H9 (cell line): ENCODE measurements at regions not wholly inside any gene's neighbourhood (a gene's known extent, or its start where the extent isn't known, plus 50 kb on each side); places are given as distances from the start of the nearest gene placed in this dataset.

Source experiments
- DNase-seq: peaks from one replicate; pipeline ENCODE4 v3.0.0-alpha.2; 2017
- H2AFZ ChIP-seq: one replicate; pipeline ENCODE4 v1.6.1; 2013; ENCODE audit warnings: mild to moderate bottlenecking, low read length, control low read depth, moderate library complexity
- H2AK5ac ChIP-seq: 2 replicates; pipeline ENCODE4 v1.6.1; 2013; ENCODE audit warnings: low read length, control low read depth, mixed read lengths; ENCODE audit not compliant: insufficient read length
- H2BK120ac ChIP-seq: one replicate; pipeline ENCODE4 v1.6.1; 2013; ENCODE audit warnings: low read depth, mild to moderate bottlenecking, low read length, control low read depth, inconsistent platforms; ENCODE audit not compliant: poor library complexity, severe bottlenecking
- H2BK12ac ChIP-seq: 2 replicates; pipeline ENCODE4 v1.6.1; 2013; ENCODE audit warnings: low read length, control low read depth, mixed read lengths, low read depth; ENCODE audit not compliant: insufficient read length
- H2BK15ac ChIP-seq: 2 replicates; pipeline ENCODE4 v1.6.1; 2013; ENCODE audit warnings: low read depth, low read length, control low read depth
- H2BK20ac ChIP-seq: one replicate; pipeline ENCODE4 v1.6.1; 2013; ENCODE audit warnings: low read depth, mild to moderate bottlenecking, low read length, control low read depth, inconsistent platforms; ENCODE audit not compliant: poor library complexity, severe bottlenecking
- H2BK5ac ChIP-seq: 2 replicates; pipeline ENCODE4 v1.6.1; 2013; ENCODE audit warnings: low read length, control low read depth, mixed read lengths; ENCODE audit not compliant: insufficient read length
- H3K14ac ChIP-seq: 2 replicates; pipeline ENCODE4 v1.6.1; 2013; ENCODE audit warnings: low read length, control low read depth; ENCODE audit not compliant: insufficient read depth
- H3K18ac ChIP-seq: 2 replicates; pipeline ENCODE4 v1.6.1; 2013; ENCODE audit warnings: low read depth, mild to moderate bottlenecking, mixed read lengths, low read length, control low read depth; ENCODE audit not compliant: insufficient read length
- H3K23ac ChIP-seq: 2 replicates; pipeline ENCODE4 v1.6.1; 2013; ENCODE audit warnings: low read length, control low read depth, mixed read lengths, low read depth; ENCODE audit not compliant: insufficient read length
- H3K23me2 ChIP-seq: 2 replicates; pipeline ENCODE4 v1.6.1; 2013; ENCODE audit warnings: low read depth, mild to moderate bottlenecking, mixed read lengths, low read length, control low read depth; ENCODE audit not compliant: insufficient read length, poor library complexity, severe bottlenecking
- H3K27ac ChIP-seq: 2 replicates; pipeline ENCODE4 v1.5.1; 2013; ENCODE audit warnings: low read length, control low read depth, mixed read lengths, low read depth; ENCODE audit not compliant: insufficient read length
- H3K27me3 ChIP-seq: 2 replicates; pipeline ENCODE4 v1.6.1; 2013; ENCODE audit warnings: low read length, control low read depth, inconsistent platforms; ENCODE audit not compliant: insufficient read depth
- H3K4ac ChIP-seq: 2 replicates; pipeline ENCODE4 v1.6.1; 2013; ENCODE audit warnings: low read depth, mild to moderate bottlenecking, control low read depth, inconsistent platforms, low read length, moderate library complexity
- H3K4me1 ChIP-seq: 2 replicates; pipeline ENCODE4 v1.6.1; 2013; ENCODE audit warnings: low read length, control low read depth, inconsistent platforms; ENCODE audit not compliant: insufficient read depth
- H3K4me2 ChIP-seq: 2 replicates; pipeline ENCODE4 v1.6.1; 2013; ENCODE audit warnings: low read length, control low read depth, mixed read lengths; ENCODE audit not compliant: insufficient read length, insufficient read depth
- H3K56ac ChIP-seq: 2 replicates; pipeline ENCODE4 v1.6.1; 2013; ENCODE audit warnings: low read depth, mild to moderate bottlenecking, mixed read lengths, low read length, control low read depth; ENCODE audit not compliant: insufficient read length
- H3K79me1 ChIP-seq: 2 replicates; pipeline ENCODE4 v1.6.1; 2013; ENCODE audit warnings: low read depth, mild to moderate bottlenecking, moderate library complexity, low read length, control low read depth, inconsistent platforms; ENCODE audit not compliant: insufficient read depth, poor library complexity, severe bottlenecking
- H3K79me2 ChIP-seq: 2 replicates; pipeline ENCODE4 v1.6.1; 2013; ENCODE audit warnings: low read length, control low read depth, inconsistent platforms; ENCODE audit not compliant: insufficient read depth
- H3K9ac ChIP-seq: 2 replicates; pipeline ENCODE4 v1.6.1; 2013; ENCODE audit warnings: low read length, control low read depth, mixed read lengths; ENCODE audit not compliant: insufficient read length; ENCODE audit errors: extremely low read depth
- H3K9me3 ChIP-seq: one replicate; pipeline ENCODE4 v1.6.1; 2013; ENCODE audit warnings: low read depth, low read length, inconsistent platforms; ENCODE audit not compliant: control insufficient read depth
- H3T11ph ChIP-seq: one replicate; pipeline ENCODE4 v1.6.1; 2013; ENCODE audit warnings: mild to moderate bottlenecking, low read length, control low read depth, inconsistent platforms
- H4K20me1 ChIP-seq: one replicate; pipeline ENCODE4 v1.6.1; 2013; ENCODE audit not compliant: control insufficient read depth, insufficient read length, insufficient read depth
- H4K5ac ChIP-seq: 2 replicates; pipeline ENCODE4 v1.6.1; 2013; ENCODE audit warnings: low read depth, mild to moderate bottlenecking, mixed read lengths, low read length, control low read depth; ENCODE audit not compliant: insufficient read length
- H4K8ac ChIP-seq: replicated peaks from 2 replicates; pipeline ENCODE4 v1.6.1; 2013; ENCODE audit warnings: low read length, control low read depth, mixed read lengths, low read depth; ENCODE audit not compliant: insufficient read length
- H4K91ac ChIP-seq: 2 replicates; pipeline ENCODE4 v1.6.1; 2013; ENCODE audit warnings: low read depth, mild to moderate bottlenecking, moderate library complexity, mixed read lengths, low read length, control low read depth; ENCODE audit not compliant: insufficient read length
- H3K27ac Mint-ChIP-seq, 3 experiments: 2 replicates in 2 of 3; 3 replicates in 1 of 3; pipeline ENCODE4 v1.8.0; 2020 to 2021; ENCODE audit warnings: mixed read lengths in 3 of 3, mild to moderate bottlenecking in 1 of 3, moderate library complexity in 1 of 3
- H3K27me3 Mint-ChIP-seq: 2 replicates; pipeline ENCODE4 v1.8.0; 2021; ENCODE audit warnings: low read depth, mild to moderate bottlenecking, moderate library complexity, mixed read lengths
- H3K36me3 Mint-ChIP-seq, 3 experiments: 2 replicates in 2 of 3; 3 replicates in 1 of 3; pipeline ENCODE4 v1.8.0; 2020 to 2021; ENCODE audit warnings: low read depth in 3 of 3, mixed read lengths in 3 of 3; ENCODE audit not compliant: insufficient read depth in 1 of 3
- H3K4me1 Mint-ChIP-seq, 2 experiments: 2 replicates each; pipeline ENCODE4 v1.8.0; 2020; ENCODE audit warnings: mixed read lengths in 2 of 2
- H3K4me3 Mint-ChIP-seq, 2 experiments: 2 replicates in 1 of 2; 3 replicates in 1 of 2; pipeline ENCODE4 v1.8.0; 2020 to 2021; ENCODE audit warnings: mild to moderate bottlenecking in 2 of 2, mixed read lengths in 2 of 2, moderate library complexity in 1 of 2
- H3K9me3 Mint-ChIP-seq, 2 experiments: 2 replicates in 1 of 2; 3 replicates in 1 of 2; pipeline ENCODE4 v1.8.0; 2020; ENCODE audit warnings: mild to moderate bottlenecking in 2 of 2, mixed read lengths in 2 of 2, moderate library complexity in 1 of 2
- CTCF ChIP-seq: fragments of 200-600 bp; sonication (generic); conservative IDR thresholded peaks from 3 replicates; pipeline ENCODE4 v1.8.0; 2021; ENCODE audit warnings: antibody characterized with exemption, mild to moderate bottlenecking
- WGBS: extraction: QIAGEN DNeasy Blood & Tissue Kit; methylation state at CpG from one replicate; pipeline ENCODE4 v1.1.7; 2013; ENCODE audit warnings: missing lambda C conversion rate, low lambda C conversion rate, mixed read lengths; ENCODE audit not compliant: insufficient read length; ENCODE audit errors: extremely low coverage; 5-methylcytosine and 5-hydroxymethylcytosine counted together

DNA sequence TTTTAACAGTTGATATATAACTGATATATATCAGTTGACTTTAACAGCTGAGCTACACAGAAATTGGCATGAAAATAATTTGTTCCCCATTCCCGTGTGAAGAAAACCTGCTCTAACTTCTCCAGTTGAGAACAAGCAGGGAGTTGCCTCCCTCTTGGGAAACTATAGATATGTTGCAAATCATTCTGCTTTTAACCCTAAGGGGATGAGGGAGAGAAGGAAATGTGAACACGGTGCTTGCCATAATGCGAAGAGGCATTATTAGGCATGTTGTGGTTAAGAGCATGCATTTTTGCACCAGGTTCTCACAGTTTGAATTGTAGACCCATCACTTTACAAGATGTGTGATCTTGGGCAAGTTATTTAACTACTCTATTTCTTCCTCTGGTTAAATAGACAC is 453.7 kb downstream of the TENT5A start:
- no peak for DNase-seq
- no peaks in the 10 kb centered on the region for H3K36me3 Mint-ChIP-seq
- no peak for TF ChIP-seq CTCF

More for the DNA sequence above, 453.7 kb downstream of the TENT5A start:
- Histone ChIP-seq H4K91ac (no peak overlapping the region), H3K79me1 (no peaks in the 10 kb centered on the region), H2BK12ac (no peak overlapping the region), H3T11ph (no peak overlapping the region), H2BK5ac (no peak overlapping the region), H3K23ac (no peak overlapping the region), H3K27ac (no peak overlapping the region), H2BK15ac (no peak overlapping the region), H2BK20ac (no peak overlapping the region), H4K20me1 (no peaks in the 10 kb centered on the region), H3K14ac (no peak overlapping the region), H2AFZ (no peak overlapping the region), H3K27me3 (no peaks in the 10 kb centered on the region), H3K9me3 (no peaks in the 10 kb centered on the region), H3K18ac (no peak overlapping the region), H3K9ac (no peak overlapping the region), H4K5ac (no peak overlapping the region), H4K8ac (no peak overlapping the region), H3K4ac (no peak overlapping the region), H3K79me2 (no peaks in the 10 kb centered on the region), H3K56ac (no peak overlapping the region), H3K23me2 (no peaks in the 10 kb centered on the region), H2AK5ac (no peak overlapping the region), H3K4me2 (no peak overlapping the region), H2BK120ac (no peak overlapping the region), H3K4me1 (no peaks in the 10 kb centered on the region)
- Mint-ChIP-seq H3K9me3 (no peaks in the 10 kb centered on the region), H3K4me1 (no peaks in the 10 kb centered on the region), H3K27ac (no peak overlapping the region), H3K27me3 (no peaks in the 10 kb centered on the region), H3K4me3 (no peak overlapping the region)
- no CpG with 5 or more reads among the region's 3 CpGs for WGBS
